22Rv1 (cell line): ENCODE measurements at regions not wholly inside any gene's neighbourhood (a gene's known extent, or its start where the extent isn't known, plus 50 kb on each side); places are given as distances from the start of the nearest gene placed in this dataset.

Experiments used
- CTCF ChIP-seq: fragments of 450-650 bp; IDR thresholded peaks from 2 replicates; pipeline ENCODE4 v1.5.1; 2017; ENCODE audit warnings: mild to moderate bottlenecking
- ZFX ChIP-seq: fragments of 450-650 bp; IDR thresholded peaks from 2 replicates; pipeline ENCODE4 v1.6.1; 2017; ENCODE audit warnings: antibody characterized with exemption, borderline replicate concordance

DNA sequence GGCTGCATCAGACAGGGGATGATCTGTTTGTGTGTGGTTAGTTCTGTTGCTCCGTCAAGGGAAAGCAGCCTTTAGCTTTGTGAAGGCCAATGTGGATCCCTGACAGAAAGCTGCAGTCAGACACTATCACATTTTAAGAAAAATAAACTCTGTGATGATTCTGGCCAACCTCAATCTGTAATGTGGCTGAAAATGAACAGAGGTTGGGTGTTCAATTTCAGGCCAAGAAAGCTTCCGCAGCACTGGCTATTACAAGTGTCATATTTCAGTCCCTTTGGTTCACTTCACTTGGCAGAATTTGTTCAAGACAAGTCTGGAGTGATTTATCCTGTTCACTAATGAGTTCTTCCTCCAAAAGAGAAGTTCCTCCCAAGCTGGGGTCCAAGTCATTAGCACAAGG is 571.8 kb upstream of the IL12A start:
- no peak for TF ChIP-seq CTCF
- TF ChIP-seq ZFX, result no peak
